ENCODE measurements at regions not wholly inside any gene's neighbourhood (a gene's known extent, or its start where the extent isn't known, plus 50 kb on each side); places are given as distances from the start of the nearest gene placed in this dataset.
"Not testable (repeated sequence)": the region's sequence is repeated elsewhere in the genome, so short reads cannot be mapped to it uniquely, and the experiment has no call there.

DNA sequence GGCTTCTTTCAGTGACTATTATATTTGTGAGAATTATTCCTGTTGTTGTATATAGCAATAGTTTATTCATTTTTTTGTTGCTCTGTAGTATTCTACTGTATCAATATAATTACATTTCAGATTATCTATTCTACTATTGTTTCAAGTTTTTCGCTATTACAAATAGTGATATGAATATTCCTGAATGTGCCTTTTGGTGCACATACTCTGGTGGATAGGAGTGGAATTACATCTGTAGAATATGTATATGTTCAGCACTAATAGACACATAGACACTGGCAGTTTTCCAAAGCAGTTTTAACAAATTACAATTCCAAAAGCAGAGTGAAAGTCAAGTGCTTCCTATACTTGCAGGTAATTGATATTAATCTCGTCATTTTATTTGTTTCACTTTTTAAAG lies 696.2 kb upstream of the PRMT6 start:
- Histone ChIP-seq H3K4me3 (ENCODE audit: low read depth, low read length) (no peak overlapping the region), H3K9me3 (ENCODE audit: severe bottlenecking) (peaks cover 7% of the 10 kb centered on the region), H3K36me3 (no peaks in the 10 kb centered on the region), H3K27ac (no peak overlapping the region), H3K27me3 (ENCODE audit: insufficient read depth, low read depth, severe bottlenecking) (no peaks in the 10 kb centered on the region)
- no peak for DNase-seq
- TF ChIP-seq, protein P1, sequence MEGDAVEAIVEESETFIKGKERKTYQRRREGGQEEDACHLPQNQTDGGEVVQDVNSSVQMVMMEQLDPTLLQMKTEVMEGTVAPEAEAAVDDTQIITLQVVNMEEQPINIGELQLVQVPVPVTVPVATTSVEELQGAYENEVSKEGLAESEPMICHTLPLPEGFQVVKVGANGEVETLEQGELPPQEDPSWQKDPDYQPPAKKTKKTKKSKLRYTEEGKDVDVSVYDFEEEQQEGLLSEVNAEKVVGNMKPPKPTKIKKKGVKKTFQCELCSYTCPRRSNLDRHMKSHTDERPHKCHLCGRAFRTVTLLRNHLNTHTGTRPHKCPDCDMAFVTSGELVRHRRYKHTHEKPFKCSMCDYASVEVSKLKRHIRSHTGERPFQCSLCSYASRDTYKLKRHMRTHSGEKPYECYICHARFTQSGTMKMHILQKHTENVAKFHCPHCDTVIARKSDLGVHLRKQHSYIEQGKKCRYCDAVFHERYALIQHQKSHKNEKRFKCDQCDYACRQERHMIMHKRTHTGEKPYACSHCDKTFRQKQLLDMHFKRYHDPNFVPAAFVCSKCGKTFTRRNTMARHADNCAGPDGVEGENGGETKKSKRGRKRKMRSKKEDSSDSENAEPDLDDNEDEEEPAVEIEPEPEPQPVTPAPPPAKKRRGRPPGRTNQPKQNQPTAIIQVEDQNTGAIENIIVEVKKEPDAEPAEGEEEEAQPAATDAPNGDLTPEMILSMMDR (IDR thresholded peaks at IDR 0.05; ENCODE audit: low read depth, low read length), result no peak

DNA sequence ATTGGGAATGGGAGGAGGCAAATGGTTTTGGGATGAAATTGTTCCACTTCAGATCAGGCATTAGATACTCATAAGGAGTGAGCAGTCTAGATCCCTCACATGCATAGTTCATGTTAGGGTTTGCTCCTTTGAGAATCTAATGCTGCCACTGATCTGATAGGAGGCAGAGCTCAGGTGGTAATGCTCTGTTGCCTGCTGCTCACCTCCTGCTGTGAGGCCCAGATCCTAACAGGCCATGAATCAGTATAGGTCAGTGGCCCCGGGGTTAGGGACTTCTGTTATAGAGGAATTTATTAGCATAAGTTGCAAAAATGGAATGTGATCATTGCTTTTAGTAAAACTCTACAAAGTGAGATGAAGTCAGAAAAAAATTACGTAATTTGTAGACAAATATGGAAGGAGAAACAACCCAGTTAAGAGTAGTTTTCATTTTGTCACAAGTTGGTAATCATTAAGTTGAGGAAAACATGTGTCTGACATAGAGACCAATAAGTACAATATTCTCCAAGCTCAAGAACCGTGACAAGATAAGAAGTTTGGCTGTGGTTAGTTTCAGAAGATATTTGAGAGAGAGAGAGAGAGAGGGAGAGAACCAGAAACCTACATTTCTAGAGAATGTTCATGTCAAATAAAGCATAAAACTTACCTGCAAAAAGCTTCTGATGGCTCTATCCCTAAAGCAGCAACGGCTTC lies 689.7 kb upstream of the PRMT6 start:
- DNase-seq, result no peak

DNA sequence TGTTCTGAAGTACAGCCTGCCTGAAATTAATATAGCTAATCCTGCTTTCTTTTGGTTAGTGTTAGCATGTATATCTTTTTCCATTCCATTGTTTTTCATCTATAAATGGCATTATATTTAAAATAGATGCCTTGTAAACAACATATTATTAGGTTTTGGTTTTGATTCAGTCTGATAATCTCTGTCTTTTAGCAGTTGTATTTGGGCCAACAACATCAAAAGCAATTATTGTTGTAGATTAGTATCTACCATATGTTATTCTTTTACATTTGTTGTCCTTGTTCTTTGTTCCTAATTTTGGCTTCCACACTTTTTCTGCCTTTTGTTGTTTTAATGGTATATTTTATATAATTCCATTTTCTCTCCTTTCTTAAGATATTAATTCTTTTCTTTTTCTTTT lies 678.2 kb upstream of the PRMT6 start:
- TF ChIP-seq, protein P1 (IDR thresholded peaks at IDR 0.05; ENCODE audit: low read depth, low read length), result no peak
- Histone ChIP-seq H3K4me3 (ENCODE audit: low read depth, low read length) (no peak overlapping the region), H3K9me3 (ENCODE audit: severe bottlenecking) (no peaks in the 10 kb centered on the region), H3K27ac (no peak overlapping the region), H3K27me3 (ENCODE audit: insufficient read depth, low read depth, severe bottlenecking) (no peaks in the 10 kb centered on the region), H3K36me3 (no peaks in the 10 kb centered on the region)
- no peak for DNase-seq

More for the DNA sequence above, 689.7 kb upstream of the PRMT6 start:
- Histone ChIP-seq H3K36me3 (no peaks in the 10 kb centered on the region), H3K27ac (no peak overlapping the region), H3K27me3 (ENCODE audit: insufficient read depth, low read depth, severe bottlenecking) (no peaks in the 10 kb centered on the region), H3K4me3 (ENCODE audit: low read depth, low read length) (no peak overlapping the region), H3K9me3 (ENCODE audit: severe bottlenecking) (no peaks in the 10 kb centered on the region)
- TF ChIP-seq, protein P1 (IDR thresholded peaks at IDR 0.05; ENCODE audit: low read depth, low read length), result no peak

DNA sequence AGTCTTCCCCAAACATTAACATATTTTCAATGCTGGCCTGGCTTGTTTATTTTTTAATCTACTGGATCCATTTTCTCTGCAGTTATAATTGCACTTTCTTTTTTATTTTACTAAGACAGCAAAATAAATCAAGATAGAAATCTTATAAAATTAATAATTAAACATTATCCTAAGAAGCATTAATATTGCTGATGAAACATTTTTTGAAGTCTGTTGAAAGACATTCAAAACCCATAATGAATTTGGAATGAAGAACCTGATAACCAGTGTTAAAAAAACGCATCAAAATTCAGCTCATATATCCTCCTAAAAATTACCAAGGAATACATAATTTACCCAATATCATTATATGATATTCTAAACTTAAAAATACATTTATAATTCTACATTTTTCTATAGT lies 675.7 kb upstream of the PRMT6 start:
- Histone ChIP-seq H3K27ac (no peak overlapping the region), H3K9me3 (ENCODE audit: severe bottlenecking) (no peaks in the 10 kb centered on the region), H3K36me3 (no peaks in the 10 kb centered on the region), H3K27me3 (ENCODE audit: insufficient read depth, low read depth, severe bottlenecking) (no peaks in the 10 kb centered on the region), H3K4me3 (ENCODE audit: low read depth, low read length) (no peak overlapping the region)
- no peak for DNase-seq
- TF ChIP-seq, protein P1 (IDR thresholded peaks at IDR 0.05; ENCODE audit: low read depth, low read length), result no peak

DNA sequence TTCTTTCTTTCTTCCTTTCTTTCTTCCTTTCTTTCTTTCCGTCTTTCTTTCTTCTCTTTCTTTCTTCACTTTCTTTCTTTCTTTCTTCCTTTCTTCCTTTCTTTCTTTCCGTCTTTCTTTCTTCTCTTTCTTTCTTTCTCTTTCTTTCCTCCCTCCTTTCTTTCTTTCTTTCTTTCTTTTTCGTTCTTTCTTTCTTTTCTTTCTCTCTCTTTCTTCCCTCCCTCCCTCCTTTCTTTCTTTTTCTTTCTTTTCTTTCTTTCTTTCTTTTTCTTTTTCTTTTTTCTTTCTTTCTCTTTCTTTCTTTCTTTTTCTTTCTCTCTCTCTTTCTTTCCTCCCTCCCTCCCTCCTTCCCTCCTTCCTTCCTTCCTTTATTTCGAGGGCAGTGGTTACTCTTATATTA lies 667.3 kb upstream of the PRMT6 start:
- not testable (repeated sequence) for H3K27ac ChIP-seq; H3K27me3 ChIP-seq (ENCODE audit: insufficient read depth, low read depth, severe bottlenecking); DNase-seq; H3K4me3 ChIP-seq (ENCODE audit: low read depth, low read length); H3K9me3 ChIP-seq (ENCODE audit: severe bottlenecking); H3K36me3 ChIP-seq

DNA sequence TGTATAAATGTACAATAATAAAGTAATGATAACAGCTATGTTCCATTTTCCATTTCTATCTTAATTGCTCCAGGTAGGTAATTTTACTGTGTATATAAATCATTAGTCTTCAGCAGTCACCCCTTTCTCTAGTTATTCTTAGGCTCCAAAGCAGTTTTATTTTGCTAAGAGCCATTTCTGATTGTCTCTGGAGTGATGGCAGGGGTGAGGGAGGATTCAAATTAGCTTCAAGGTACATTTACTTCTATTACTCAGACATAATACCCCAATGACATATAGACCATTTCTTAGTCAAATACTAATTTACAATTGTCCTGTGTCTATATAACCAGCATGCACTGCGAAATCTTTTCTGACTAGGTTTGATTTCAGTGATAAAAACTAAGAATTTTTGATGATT lies 663.4 kb upstream of the PRMT6 start:
- TF ChIP-seq, protein P1 (IDR thresholded peaks at IDR 0.05; ENCODE audit: low read depth, low read length), result no peak
- DNase-seq, result no peak
- H3K27me3 ChIP-seq (ENCODE audit: insufficient read depth, low read depth, severe bottlenecking), result no peaks in the 10 kb centered on the region
- H3K9me3 ChIP-seq (ENCODE audit: severe bottlenecking), result no peaks in the 10 kb centered on the region
- H3K27ac ChIP-seq, result no peak overlapping the region
- H3K36me3 ChIP-seq, result no peaks in the 10 kb centered on the region
- H3K4me3 ChIP-seq (ENCODE audit: low read depth, low read length), result no peak overlapping the region

Data from WERI-Rb-1 (cell line).